ENCODE measurements at regions not wholly inside any gene's neighbourhood (a gene's known extent, or its start where the extent isn't known, plus 50 kb on each side); places are given as distances from the start of the nearest gene placed in this dataset.

DNA sequence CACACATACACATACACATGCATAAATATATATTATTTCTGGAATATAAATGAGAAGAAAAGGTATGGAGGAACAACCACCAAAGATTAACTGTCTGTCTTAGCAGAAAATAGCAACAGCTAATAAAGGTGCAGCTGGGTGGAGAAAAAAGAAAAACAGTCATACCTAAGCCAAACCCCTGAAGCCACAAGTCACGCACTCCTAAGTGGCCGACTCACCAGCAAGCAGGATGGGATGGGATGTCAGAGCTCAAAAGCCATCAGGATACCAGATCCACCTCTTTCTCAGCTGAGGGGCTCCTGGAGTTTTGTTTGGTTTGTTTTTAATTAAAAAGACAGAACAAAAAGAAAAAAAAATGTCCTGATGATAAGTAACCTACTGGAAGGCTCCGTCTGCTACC, 64.7 kb upstream of the HIVEP3 start:
- H3K4me3 ChIP-seq: no peak overlapping the region
- H3K27me3 ChIP-seq: no peaks in the 10 kb centered on the region
- no peaks in the 10 kb centered on the region for H3K4me1 ChIP-seq
- H3K36me3 ChIP-seq: no peaks in the 10 kb centered on the region
- no peak overlapping the region for H3K27ac ChIP-seq
- DNase-seq (ENCODE audit: low spot score in 2 of 2): no peak
- H3K9me3 ChIP-seq: no peaks in the 10 kb centered on the region
- intact Hi-C loops (cut with DNase I; ENCODE audit: low total_unique reads): no loop called here
- no peak for TF ChIP-seq POLR2AphosphoS5 (IDR thresholded peaks at IDR 0.05)
- no peak for TF ChIP-seq POLR2A (IDR thresholded peaks at IDR 0.05)
- TF ChIP-seq, protein P1, sequence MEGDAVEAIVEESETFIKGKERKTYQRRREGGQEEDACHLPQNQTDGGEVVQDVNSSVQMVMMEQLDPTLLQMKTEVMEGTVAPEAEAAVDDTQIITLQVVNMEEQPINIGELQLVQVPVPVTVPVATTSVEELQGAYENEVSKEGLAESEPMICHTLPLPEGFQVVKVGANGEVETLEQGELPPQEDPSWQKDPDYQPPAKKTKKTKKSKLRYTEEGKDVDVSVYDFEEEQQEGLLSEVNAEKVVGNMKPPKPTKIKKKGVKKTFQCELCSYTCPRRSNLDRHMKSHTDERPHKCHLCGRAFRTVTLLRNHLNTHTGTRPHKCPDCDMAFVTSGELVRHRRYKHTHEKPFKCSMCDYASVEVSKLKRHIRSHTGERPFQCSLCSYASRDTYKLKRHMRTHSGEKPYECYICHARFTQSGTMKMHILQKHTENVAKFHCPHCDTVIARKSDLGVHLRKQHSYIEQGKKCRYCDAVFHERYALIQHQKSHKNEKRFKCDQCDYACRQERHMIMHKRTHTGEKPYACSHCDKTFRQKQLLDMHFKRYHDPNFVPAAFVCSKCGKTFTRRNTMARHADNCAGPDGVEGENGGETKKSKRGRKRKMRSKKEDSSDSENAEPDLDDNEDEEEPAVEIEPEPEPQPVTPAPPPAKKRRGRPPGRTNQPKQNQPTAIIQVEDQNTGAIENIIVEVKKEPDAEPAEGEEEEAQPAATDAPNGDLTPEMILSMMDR (IDR thresholded peaks at IDR 0.05): no peak

GRCh38 chr1:41981796-41982195, 63.1 kb upstream of the HIVEP3 start:
- TF ChIP-seq, protein P1 (IDR thresholded peaks at IDR 0.05): no peak
- TF ChIP-seq POLR2AphosphoS5 (IDR thresholded peaks at IDR 0.05) (no peak), POLR2A (IDR thresholded peaks at IDR 0.05) (no peak)
- intact Hi-C loops (cut with DNase I; ENCODE audit: low total_unique reads): no loop called here
- H3K27ac ChIP-seq: no peak overlapping the region
- H3K27me3 ChIP-seq: no peaks in the 10 kb centered on the region
- H3K9me3 ChIP-seq: no peaks in the 10 kb centered on the region
- no peak overlapping the region for H3K4me3 ChIP-seq
- no peak for DNase-seq (ENCODE audit: low spot score in 2 of 2)
- no peaks in the 10 kb centered on the region for H3K4me1 ChIP-seq
- no peaks in the 10 kb centered on the region for H3K36me3 ChIP-seq

DNA sequence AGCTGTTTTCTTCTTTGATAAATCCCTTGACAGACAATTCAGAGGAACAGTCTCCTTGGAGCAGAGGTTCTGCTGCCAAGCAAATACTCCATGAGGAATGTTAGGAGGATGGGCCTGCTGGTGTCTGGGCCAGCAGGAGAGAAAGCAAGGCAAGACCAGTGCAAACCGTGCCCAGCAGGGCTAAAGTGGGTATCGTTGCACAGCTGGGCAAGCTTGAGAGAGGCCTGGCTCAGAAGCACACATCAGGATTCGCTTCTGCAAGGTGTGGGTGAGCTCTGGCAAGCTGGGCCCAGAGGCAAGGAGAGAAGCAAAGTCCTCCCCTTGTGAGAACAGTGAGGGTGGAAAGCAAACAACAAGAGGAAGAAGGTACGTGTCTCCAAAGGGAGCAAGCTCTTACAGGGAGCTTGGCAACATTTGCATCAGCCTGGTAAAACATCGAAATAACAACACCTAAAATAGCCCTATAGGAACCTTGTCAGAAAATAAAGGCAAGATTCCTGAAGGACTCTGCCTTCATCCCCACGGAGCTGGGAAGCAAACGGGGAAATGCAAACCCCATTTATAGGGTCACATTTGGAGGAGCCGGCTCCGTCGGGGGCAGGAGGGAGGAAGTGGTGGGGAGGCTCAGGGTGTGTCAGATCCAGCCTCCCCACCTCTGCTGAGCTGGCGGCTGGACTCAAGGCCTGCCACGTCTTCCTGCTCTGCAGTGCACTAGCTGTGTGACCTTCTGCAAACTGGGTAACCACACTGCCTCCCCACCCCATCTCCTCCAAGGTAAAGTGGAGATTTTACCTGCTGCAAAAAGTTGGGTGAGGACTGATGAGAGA, 62.3 kb upstream of the HIVEP3 start:
- TF ChIP-seq POLR2A (IDR thresholded peaks at IDR 0.05) (no peak), POLR2AphosphoS5 (IDR thresholded peaks at IDR 0.05) (no peak)
- intact Hi-C loops (cut with DNase I; ENCODE audit: low total_unique reads): no loop called here
- Histone ChIP-seq H3K36me3 (no peaks in the 10 kb centered on the region), H3K9me3 (no peaks in the 10 kb centered on the region), H3K27me3 (no peaks in the 10 kb centered on the region), H3K4me1 (no peaks in the 10 kb centered on the region), H3K4me3 (no peak overlapping the region), H3K27ac (no peak overlapping the region)
- no peak for DNase-seq (ENCODE audit: low spot score in 2 of 2)

GRCh38 chr1:41978986-41979385, 60.3 kb upstream of the HIVEP3 start:
- DNase-seq (ENCODE audit: low spot score in 2 of 2): no peak
- TF ChIP-seq, protein P1 (IDR thresholded peaks at IDR 0.05): no peak
- TF ChIP-seq POLR2AphosphoS5 (IDR thresholded peaks at IDR 0.05): no peak
- TF ChIP-seq POLR2A (IDR thresholded peaks at IDR 0.05): no peak

DNA sequence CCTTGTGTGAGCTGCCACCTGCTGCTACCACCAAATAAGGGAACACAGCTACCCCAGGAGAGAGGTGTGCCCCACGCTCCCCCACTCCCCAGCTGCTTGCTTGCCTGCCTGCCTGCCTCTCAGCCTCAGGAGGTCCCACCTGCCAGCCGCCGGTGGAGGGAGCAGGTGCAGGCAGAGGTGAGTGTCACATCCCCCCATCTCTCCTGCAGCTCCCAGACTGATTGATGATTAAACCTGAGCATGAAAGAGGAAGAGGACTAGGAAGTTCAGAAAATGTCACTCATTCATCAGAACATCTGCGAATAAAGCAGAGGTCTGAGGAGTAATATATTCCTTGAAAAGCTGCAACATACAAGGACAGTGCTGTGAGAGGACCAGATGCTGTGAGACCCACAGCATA, 58.6 kb upstream of the HIVEP3 start:
- TF ChIP-seq POLR2AphosphoS5 (IDR thresholded peaks at IDR 0.05): no peak
- TF ChIP-seq, protein P1 (IDR thresholded peaks at IDR 0.05): no peak
- TF ChIP-seq POLR2A (IDR thresholded peaks at IDR 0.05): no peak
- H3K9me3 ChIP-seq: no peaks in the 10 kb centered on the region
- no peaks in the 10 kb centered on the region for H3K27me3 ChIP-seq
- H3K27ac ChIP-seq: no peak overlapping the region
- H3K4me3 ChIP-seq: no peak overlapping the region
- no peaks in the 10 kb centered on the region for H3K4me1 ChIP-seq
- H3K36me3 ChIP-seq: no peaks in the 10 kb centered on the region
- intact Hi-C loops (cut with DNase I; ENCODE audit: low total_unique reads): no loop called here
- no peak for DNase-seq (ENCODE audit: low spot score in 2 of 2)

More at GRCh38 chr1:41978986-41979385, 60.3 kb upstream of the HIVEP3 start:
- Histone ChIP-seq H3K27me3 (no peaks in the 10 kb centered on the region), H3K9me3 (no peaks in the 10 kb centered on the region), H3K27ac (no peak overlapping the region), H3K4me3 (no peak overlapping the region), H3K4me1 (no peaks in the 10 kb centered on the region), H3K36me3 (no peaks in the 10 kb centered on the region)
- intact Hi-C loops (cut with DNase I; ENCODE audit: low total_unique reads): no loop called here
